GM23248 (cell line): ENCODE measurements at regions not wholly inside any gene's neighbourhood (a gene's known extent, or its start where the extent isn't known, plus 50 kb on each side); places are given as distances from the start of the nearest gene placed in this dataset.
"Not testable (repeated sequence)": the region's sequence is repeated elsewhere in the genome, so short reads cannot be mapped to it uniquely, and the experiment has no call there.

Source experiments
- DNase-seq: peaks from one replicate; pipeline ENCODE4 v3.0.0-alpha.2; 2015
- H2AFZ ChIP-seq: fragments of 200-600 bp; sonication (generic); 2 replicates; pipeline ENCODE4 v1.6.1; 2016; ENCODE audit warnings: antibody characterized with exemption
- H3F3A ChIP-seq: fragments of 200-600 bp; sonication (generic); 2 replicates; pipeline ENCODE4 v1.6.1; 2016; ENCODE audit warnings: mild to moderate bottlenecking, antibody characterized with exemption, mixed run types; ENCODE audit not compliant: insufficient read depth
- H3K27ac ChIP-seq: fragments of 200-600 bp; sonication (generic); 2 replicates; pipeline ENCODE4 v1.5.1; 2016; ENCODE audit warnings: mild to moderate bottlenecking
- H3K27me3 ChIP-seq: fragments of 200-600 bp; sonication (generic); replicated peaks from 2 replicates; pipeline ENCODE4 v1.6.1; 2016; ENCODE audit warnings: mild to moderate bottlenecking; ENCODE audit not compliant: insufficient read depth
- H3K36me3 ChIP-seq: fragments of 200-600 bp; sonication (generic); 2 replicates; pipeline ENCODE4 v1.6.1; 2016; ENCODE audit warnings: low read depth, mild to moderate bottlenecking
- H3K4me1 ChIP-seq: fragments of 200-600 bp; sonication (generic); 2 replicates; pipeline ENCODE4 v1.6.1; 2016; ENCODE audit warnings: mild to moderate bottlenecking; ENCODE audit not compliant: insufficient read depth
- H3K4me2 ChIP-seq: fragments of 200-600 bp; sonication (generic); one replicate; pipeline ENCODE4 v1.6.1; 2016; ENCODE audit warnings: mild to moderate bottlenecking; ENCODE audit not compliant: unreplicated experiment
- H3K4me3 ChIP-seq: fragments of 200-600 bp; sonication (generic); 2 replicates; pipeline ENCODE4 v1.5.1; 2016; ENCODE audit warnings: mild to moderate bottlenecking
- H3K79me2 ChIP-seq: fragments of 200-600 bp; sonication (generic); 2 replicates; pipeline ENCODE4 v1.6.1; 2016; ENCODE audit warnings: mild to moderate bottlenecking; ENCODE audit not compliant: insufficient read depth
- H3K9ac ChIP-seq: fragments of 200-600 bp; sonication (generic); 2 replicates; pipeline ENCODE4 v1.6.1; 2016; ENCODE audit warnings: mild to moderate bottlenecking
- H3K9me2 ChIP-seq: fragments of 200-600 bp; sonication (generic); 2 replicates; pipeline ENCODE4 v1.6.1; 2016; ENCODE audit warnings: mixed run types, mild to moderate bottlenecking, moderate library complexity; ENCODE audit not compliant: insufficient read depth
- H3K9me3 ChIP-seq: fragments of 200-600 bp; sonication (generic); one replicate; pipeline ENCODE4 v1.6.1; 2017; ENCODE audit warnings: low read depth
- H4K20me1 ChIP-seq: fragments of 200-600 bp; sonication (generic); 2 replicates; pipeline ENCODE4 v1.6.0; 2016; ENCODE audit not compliant: insufficient read depth
- EZH2 ChIP-seq: fragments of 200-600 bp; sonication (generic); IDR thresholded peaks from 2 replicates; pipeline ENCODE4 v1.6.1; 2018; ENCODE audit warnings: antibody characterized with exemption, mild to moderate bottlenecking; ENCODE audit not compliant: insufficient read depth, poor library complexity, severe bottlenecking
- EZH2phosphoT487 ChIP-seq: fragments of 200-600 bp; sonication (generic); IDR thresholded peaks from 2 replicates; pipeline ENCODE4 v1.6.1; 2018; ENCODE audit warnings: antibody characterized with exemption, moderate library complexity, mild to moderate bottlenecking, low read depth; ENCODE audit not compliant: insufficient read depth
- WGBS, 2 experiments: methylation state at CpG; one replicate each; pipeline ENCODE4 v1.1.6; 2015 to 2017; ENCODE audit warnings: low lambda C conversion rate in 2 of 2, low coverage in 1 of 2; ENCODE audit errors: missing lambda C conversion rate in 2 of 2; 5-methylcytosine and 5-hydroxymethylcytosine counted together
- in situ Hi-C: fragments of 300-500 bp; cut with MboI; formaldehyde crosslinking; loops from 2 replicates; pipeline ENCODE4 v1.15.0; 2020

DNA sequence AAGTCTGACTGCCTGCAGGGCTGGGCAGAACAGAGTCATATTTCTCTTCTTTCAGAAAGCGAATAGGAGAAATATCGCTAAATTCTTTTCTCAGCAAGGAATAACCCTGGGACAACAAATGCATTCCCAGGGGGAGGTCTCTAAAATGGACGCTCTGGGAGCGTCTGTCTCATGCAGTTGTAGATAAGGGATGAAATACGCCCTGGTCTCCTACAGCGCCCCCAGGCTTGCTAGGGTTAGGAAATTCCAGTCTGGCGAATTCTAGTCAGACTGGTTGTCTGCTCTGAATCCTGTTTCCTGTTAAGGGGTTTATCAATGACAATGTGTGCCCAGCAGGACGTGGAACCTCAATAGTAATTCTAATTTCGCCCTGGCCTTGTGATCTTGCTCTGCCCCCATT is 1214.1 kb downstream of the DIAPH3 start:
- Histone ChIP-seq H3K4me3 (no peak overlapping the region), H3K36me3 (no peaks in the 10 kb centered on the region), H3K27ac (no peak overlapping the region), H4K20me1 (no peaks in the 10 kb centered on the region), H3K4me1 (no peaks in the 10 kb centered on the region), H3K9me2 (no peaks in the 10 kb centered on the region), H3K79me2 (no peaks in the 10 kb centered on the region), H3K4me2 (no peak overlapping the region), H3K9me3 (no peaks in the 10 kb centered on the region), H2AFZ (no peak overlapping the region), H3K9ac (no peak overlapping the region), H3F3A (no peaks in the 10 kb centered on the region), H3K27me3 (no peaks in the 10 kb centered on the region)
- TF ChIP-seq EZH2 (no peak), EZH2phosphoT487 (no peak)
- DNase-seq: no peak
- in situ Hi-C loops: no loop called here
- 32 to 37% methylated on average over 9 of the region's 9 CpGs for WGBS, 2 experiments

DNA sequence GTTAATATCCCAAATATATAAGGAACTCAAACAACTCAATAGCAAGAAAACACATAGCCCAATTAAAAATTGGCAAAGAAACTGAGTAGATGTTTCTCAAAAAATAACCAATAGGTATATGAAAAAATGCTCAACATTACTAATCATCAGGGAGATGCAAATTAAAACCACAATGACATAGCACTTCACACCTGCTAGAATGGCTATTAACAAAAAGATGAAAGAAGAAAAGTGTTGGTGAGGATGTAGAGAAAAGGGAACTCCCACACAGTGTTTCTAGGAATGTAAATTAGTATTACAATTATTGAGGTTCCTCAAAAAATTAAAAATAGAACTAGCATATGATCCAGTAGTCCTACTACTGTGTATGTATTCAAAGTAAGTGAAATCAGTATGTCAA is 1212.8 kb downstream of the DIAPH3 start:
- H3K4me2 ChIP-seq: no peak overlapping the region
- H3K9me2 ChIP-seq: no peaks in the 10 kb centered on the region
- H3K4me1 ChIP-seq: no peaks in the 10 kb centered on the region
- DNase-seq: no peak
- H3K9ac ChIP-seq: no peak overlapping the region
- no peak overlapping the region for H3K27ac ChIP-seq
- no peak overlapping the region for H2AFZ ChIP-seq
- in situ Hi-C loops: no loop called here
- no peaks in the 10 kb centered on the region for H3K9me3 ChIP-seq
- TF ChIP-seq EZH2phosphoT487 (no peak), EZH2 (no peak)
- H3K36me3 ChIP-seq: no peaks in the 10 kb centered on the region
- no peaks in the 10 kb centered on the region for H3K79me2 ChIP-seq
- no peaks in the 10 kb centered on the region for H3F3A ChIP-seq
- H3K27me3 ChIP-seq: no peaks in the 10 kb centered on the region
- no peak overlapping the region for H3K4me3 ChIP-seq
- no peaks in the 10 kb centered on the region for H4K20me1 ChIP-seq

DNA sequence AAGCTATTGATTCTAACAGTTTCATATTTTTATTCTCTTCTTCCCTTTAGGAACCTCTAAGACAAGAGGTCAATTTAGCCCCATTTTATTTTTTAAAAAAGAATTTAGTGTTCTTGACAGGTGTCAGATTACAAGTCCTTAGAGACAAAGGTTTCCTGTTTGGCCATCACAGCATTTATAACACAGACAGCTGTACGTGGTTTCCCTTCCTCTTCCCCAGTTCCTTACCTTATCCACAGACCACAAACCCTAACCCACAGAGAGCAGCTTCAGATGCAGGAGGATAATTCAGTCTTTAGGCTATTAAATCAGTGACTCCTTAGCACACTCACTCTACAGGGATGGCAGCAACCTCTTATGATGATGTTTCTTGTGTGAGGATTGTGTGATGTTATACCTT is 1210.1 kb downstream of the DIAPH3 start:
- Histone ChIP-seq H2AFZ (no peak overlapping the region), H3K9ac (no peak overlapping the region), H3K27me3 (no peaks in the 10 kb centered on the region), H4K20me1 (no peaks in the 10 kb centered on the region), H3K36me3 (no peaks in the 10 kb centered on the region), H3K4me3 (no peak overlapping the region), H3K79me2 (no peaks in the 10 kb centered on the region), H3F3A (no peaks in the 10 kb centered on the region), H3K27ac (no peak overlapping the region), H3K9me2 (no peaks in the 10 kb centered on the region), H3K4me2 (no peak overlapping the region), H3K9me3 (no peaks in the 10 kb centered on the region), H3K4me1 (no peaks in the 10 kb centered on the region)
- in situ Hi-C loops: no loop called here
- DNase-seq: no peak
- WGBS, 2 experiments: 0 to 7% methylated on average over 1 of the region's 1 CpG
- TF ChIP-seq EZH2phosphoT487 (no peak), EZH2 (no peak)

DNA sequence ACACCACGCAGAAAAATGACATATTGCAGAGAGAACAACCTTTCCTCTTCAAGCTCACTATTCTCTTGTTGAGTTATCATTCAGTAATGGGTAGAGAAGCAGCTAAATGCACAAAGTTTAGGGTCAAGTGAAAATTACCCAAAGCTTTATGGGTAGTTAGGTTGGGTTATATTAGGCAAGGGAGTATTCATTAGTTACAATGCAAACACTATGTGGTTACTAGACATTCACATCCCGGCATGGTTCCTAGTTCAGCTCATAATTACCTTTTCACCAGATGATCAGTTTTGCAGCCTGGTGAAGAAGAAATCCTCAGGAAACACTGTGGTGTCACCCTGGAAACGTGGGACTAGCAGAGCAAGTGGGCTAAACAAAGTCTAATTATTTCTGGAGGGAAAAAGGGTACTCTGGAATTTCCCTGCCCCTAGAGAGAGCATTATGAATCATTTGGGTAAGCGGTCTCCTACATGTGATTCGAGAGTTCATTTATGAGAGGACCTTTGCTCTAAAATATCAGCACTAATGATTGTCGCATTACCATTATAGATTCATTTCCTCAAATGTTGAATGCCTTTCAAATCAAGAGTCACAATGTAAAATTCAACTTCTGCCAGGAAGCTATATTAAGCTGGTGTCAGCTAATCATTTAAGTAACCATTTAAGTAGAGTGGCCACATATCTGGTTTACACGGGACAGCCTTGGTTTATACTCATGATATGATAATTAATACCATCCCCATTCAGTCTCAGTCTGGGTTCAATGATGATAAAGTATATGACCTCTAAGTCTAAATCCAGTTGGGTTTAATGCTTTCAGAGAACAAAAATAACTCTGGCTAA is 1208.0 kb downstream of the DIAPH3 start:
- Histone ChIP-seq H3K27ac (no peak overlapping the region), H3K4me1 (no peaks in the 10 kb centered on the region), H3F3A (no peaks in the 10 kb centered on the region), H4K20me1 (no peaks in the 10 kb centered on the region), H3K4me3 (no peak overlapping the region), H3K9me2 (no peaks in the 10 kb centered on the region), H3K27me3 (no peaks in the 10 kb centered on the region), H2AFZ (no peak overlapping the region), H3K4me2 (no peak overlapping the region), H3K9ac (no peak overlapping the region), H3K79me2 (no peaks in the 10 kb centered on the region), H3K9me3 (no peaks in the 10 kb centered on the region), H3K36me3 (no peaks in the 10 kb centered on the region)
- no peak for DNase-seq
- WGBS, 2 experiments: 23 to 25% methylated on average over 7 of the region's 7 CpGs
- TF ChIP-seq EZH2 (no peak), EZH2phosphoT487 (no peak)
- in situ Hi-C loops: no loop called here

DNA sequence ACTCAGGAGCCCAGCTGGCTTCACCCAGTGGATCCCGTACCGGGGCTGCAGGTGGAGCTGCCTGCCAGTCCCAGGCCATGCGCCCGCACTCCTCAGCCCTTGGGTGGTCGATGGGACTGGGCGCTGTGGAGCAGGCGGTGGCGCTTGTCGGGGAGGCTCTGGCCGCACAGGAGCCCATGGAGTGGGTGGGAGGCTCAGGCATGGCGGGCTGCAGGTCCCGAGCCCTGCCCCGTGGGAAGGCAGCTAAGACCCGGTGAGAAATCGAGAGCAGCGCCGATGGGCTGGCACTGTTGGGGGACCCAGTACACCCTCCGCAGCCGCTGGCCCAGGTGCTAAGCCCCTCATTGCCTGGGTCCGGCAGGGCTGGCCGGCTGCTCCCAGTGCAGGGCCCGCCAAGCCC is 1205.6 kb downstream of the DIAPH3 start:
- in situ Hi-C loops, H3K9ac ChIP-seq, H3K27ac ChIP-seq, H3F3A ChIP-seq, H3K27me3 ChIP-seq, H3K4me2 ChIP-seq, H2AFZ ChIP-seq, H3K4me1 ChIP-seq, H3K9me3 ChIP-seq, H3K9me2 ChIP-seq, H3K4me3 ChIP-seq, H3K79me2 ChIP-seq, H3K36me3 ChIP-seq, H4K20me1 ChIP-seq, DNase-seq: not testable (repeated sequence)
- 74 to 76% methylated on average over 12 to 20 of the region's 22 CpGs for WGBS, 2 experiments
